ENCODE measurements at regions not wholly inside any gene's neighbourhood (a gene's known extent, or its start where the extent isn't known, plus 50 kb on each side); places are given as distances from the start of the nearest gene placed in this dataset.
"Not testable (repeated sequence)": the region's sequence is repeated elsewhere in the genome, so short reads cannot be mapped to it uniquely, and the experiment has no call there.

DNA sequence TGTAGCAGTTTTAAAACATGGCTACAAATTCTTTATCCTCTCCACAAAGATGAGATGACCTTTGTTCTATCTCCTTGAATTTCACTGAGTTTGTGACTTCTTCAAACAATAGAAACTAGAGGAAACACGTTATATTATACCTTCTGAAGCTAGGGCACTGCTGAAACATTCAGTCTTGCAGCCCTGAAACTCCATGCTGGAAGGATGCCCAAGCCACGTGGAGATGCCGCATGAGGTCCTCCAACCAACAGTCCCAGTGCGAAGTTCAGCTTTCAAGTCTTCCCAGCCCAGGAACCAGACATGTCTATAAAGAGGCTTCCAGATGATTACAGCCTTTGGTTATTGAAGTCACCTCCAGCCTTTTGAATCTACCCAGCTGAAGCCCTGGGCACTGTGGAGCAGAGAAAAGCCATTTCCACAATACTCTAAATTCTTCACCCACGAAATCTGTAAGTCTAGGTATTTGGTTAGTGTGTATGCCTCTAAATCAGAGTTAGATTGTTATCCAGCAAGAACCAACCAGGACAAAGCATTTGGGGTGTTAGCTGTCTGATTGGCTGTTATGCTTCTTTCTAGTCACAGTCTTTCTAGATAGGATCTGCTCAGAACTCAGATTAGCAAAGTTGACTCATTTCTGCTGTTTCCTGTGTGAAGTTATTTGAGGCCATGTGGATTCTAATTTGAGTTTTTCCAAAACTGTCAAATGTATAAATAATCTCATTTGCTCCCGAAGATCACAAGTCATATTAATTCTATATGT, 186.5 kb upstream of the TMEM72 start:
- in situ Hi-C loops (cut with MboI; ENCODE audit: low pct_unique_long_range_greater_than_20kb in 2 of 9, low sequenced_read_pairs in 9 of 9, unreplicated experiment in 9 of 9) = no loop called here
- peak in 3 of 8 experiments; percentile 52 to 79 (median 75) for ATAC-seq (replicated peaks in 6 of 8)
- Histone ChIP-seq H3K4me1 (replicated peaks in 1 of 2) (no peaks in the 10 kb centered on the region), H3K27ac (no peak overlapping the region), H3K4me3 (no peak overlapping the region)
- WGBS, 10 experiments = 19 to 93% (median 63%) methylated on average over 2 to 6 of the region's 6 CpGs; no CpG with 5 or more reads in 1 of the 10 experiments

DNA sequence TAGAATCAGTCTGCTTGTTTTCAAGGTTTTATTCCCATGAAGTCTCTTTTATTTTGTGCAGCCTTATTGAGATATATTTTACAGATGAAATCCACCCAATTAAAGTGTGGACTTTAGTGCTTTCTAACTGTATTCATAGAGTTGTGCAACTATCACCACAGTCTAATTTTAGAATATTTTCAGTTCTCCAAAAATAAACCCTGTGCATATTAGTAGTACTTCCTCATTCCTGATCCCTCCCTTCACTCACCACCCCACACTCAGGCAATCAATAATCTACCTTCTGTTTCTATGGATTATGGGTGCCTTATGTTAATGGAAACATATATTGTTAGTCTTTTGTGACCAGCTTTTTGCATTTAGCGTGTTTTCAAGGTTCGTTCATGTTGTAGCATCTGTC, 185.7 kb upstream of the TMEM72 start:
- peak in 3 of 8 experiments; percentile 86 to 92 (median 89) for ATAC-seq (replicated peaks in 6 of 8)
- H3K27ac ChIP-seq = no peak overlapping the region

DNA sequence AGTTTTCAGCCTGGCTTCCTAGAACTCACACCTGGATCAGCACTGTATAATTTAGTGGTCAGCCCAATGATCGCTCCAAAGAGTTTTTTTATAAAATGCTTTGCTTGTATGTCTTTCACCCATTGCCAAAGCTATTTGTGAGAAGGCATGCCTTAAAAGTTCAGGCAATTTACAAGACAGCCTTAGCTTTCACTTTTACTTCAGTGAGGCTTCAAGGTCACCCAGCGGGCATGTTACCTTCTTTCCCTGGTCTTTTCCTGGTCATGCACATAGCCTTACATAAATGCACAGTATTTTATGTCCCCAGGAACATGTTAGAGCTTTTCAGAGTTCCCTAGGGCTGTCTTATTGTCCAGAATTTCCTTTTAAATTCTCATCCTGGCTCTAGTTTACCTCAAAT, 179.9 kb upstream of the TMEM72 start:
- in situ Hi-C loops (cut with MboI; ENCODE audit: low pct_unique_long_range_greater_than_20kb in 2 of 9, low sequenced_read_pairs in 9 of 9, unreplicated experiment in 9 of 9) = no loop called here
- H3K4me3 ChIP-seq = no peak overlapping the region
- H3K4me1 ChIP-seq (replicated peaks in 1 of 2) = no peaks in the 10 kb centered on the region
- H3K27ac ChIP-seq = no peak overlapping the region
- ATAC-seq (replicated peaks in 6 of 8) = peak in 1 of 8 experiments; percentile 41
- WGBS, 10 experiments = 92 to 100% (median 100%) methylated on average over 1 to 2 of the region's 2 CpGs

More for the DNA sequence above, 185.7 kb upstream of the TMEM72 start:
- in situ Hi-C loops (cut with MboI; ENCODE audit: low pct_unique_long_range_greater_than_20kb in 2 of 9, low sequenced_read_pairs in 9 of 9, unreplicated experiment in 9 of 9) = no loop called here
- WGBS, 10 experiments = 0 to 94% (median 80%) methylated on average over 1 to 2 of the region's 2 CpGs; no CpG with 5 or more reads in 3 of the 10 experiments
- no peak overlapping the region for H3K4me3 ChIP-seq
- no peaks in the 10 kb centered on the region for H3K4me1 ChIP-seq (replicated peaks in 1 of 2)

DNA sequence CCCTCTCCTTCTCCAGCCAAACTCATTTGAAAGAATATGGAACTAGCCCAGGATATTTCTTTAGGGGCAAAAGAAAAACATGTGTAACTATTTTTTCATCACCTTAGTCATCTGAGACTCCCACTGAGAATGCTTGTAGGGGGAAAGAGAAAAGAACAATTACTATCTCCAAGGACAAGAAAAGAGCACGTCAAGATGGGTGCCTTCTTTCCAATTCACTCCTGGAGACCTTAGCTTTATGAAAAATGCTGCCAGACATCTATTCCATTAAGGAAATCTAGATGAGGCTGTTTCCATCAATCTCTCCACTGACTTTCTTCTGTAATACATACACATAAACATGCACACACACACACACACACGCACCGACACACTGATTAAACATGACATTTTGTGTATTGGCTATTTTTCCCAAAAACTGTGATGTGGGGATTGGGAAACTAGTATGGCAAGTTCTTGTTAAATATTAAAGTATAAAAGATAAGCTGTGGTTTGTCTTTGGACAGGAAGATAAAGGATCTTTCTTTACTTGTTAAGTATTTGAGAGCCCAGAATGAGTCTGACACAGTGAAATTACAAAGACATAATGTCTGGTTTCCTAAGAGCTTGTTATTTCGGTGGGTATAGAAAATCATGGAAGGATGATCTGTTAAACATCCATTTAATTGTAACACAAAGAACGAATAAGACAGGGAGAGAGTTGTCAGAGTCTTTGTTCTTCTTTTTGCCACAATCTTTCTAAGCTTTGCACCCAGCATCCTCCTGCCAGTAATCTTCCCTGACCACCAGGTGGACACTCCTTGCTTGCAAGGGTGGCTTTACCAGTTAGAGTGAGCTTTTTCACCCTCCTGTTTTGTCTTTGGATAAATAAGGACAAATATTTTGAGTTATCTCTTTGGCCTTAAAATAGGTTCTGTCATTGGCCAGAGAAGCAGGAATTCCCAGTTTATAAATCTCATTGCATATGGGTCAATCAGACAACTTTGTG, 177.3 kb upstream of the TMEM72 start:
- in situ Hi-C loops (cut with MboI; ENCODE audit: low pct_unique_long_range_greater_than_20kb in 2 of 9, low sequenced_read_pairs in 9 of 9, unreplicated experiment in 9 of 9) = no loop called here
- ATAC-seq (replicated peaks in 6 of 8) = peak in 2 of 8 experiments; percentile 38 to 48
- Histone ChIP-seq H3K4me1 (replicated peaks in 1 of 2) (no peaks in the 10 kb centered on the region), H3K27ac (no peak overlapping the region), H3K4me3 (no peak overlapping the region)
- WGBS, 10 experiments = 58 to 81% (median 71%) methylated on average over 1 to 5 of the region's 5 CpGs; no CpG with 5 or more reads in 2 of the 10 experiments

DNA sequence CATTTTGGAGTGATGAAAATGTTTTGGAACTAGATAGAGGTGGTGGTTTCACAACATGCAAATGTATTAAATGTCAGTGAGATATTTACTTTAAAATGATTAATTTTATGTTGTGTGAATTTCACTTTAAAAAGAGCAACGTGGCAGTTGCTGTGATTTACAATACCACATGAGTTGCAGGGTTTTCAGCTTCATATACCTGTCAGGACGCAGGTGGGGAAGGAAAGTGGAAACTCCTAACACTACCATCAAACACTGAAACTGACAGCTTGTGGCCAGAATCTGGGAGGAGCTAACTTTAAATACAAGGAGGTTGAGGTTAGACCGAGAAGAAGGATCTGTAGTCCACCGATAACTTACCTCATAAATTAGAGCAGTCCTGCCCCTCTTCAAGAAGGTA, 168.9 kb upstream of the TMEM72 start:
- in situ Hi-C loops (cut with MboI; ENCODE audit: low pct_unique_long_range_greater_than_20kb in 2 of 9, low sequenced_read_pairs in 9 of 9, unreplicated experiment in 9 of 9) = no loop called here
- 58 to 89% (median 75%) methylated on average over 2 to 4 of the region's 4 CpGs; no CpG with 5 or more reads in 1 of the 10 experiments for WGBS, 10 experiments
- Histone ChIP-seq H3K4me1 (replicated peaks in 1 of 2) (no peaks in the 10 kb centered on the region), H3K27ac (no peak overlapping the region), H3K4me3 (no peak overlapping the region)
- no peak for ATAC-seq (replicated peaks in 6 of 8)

DNA sequence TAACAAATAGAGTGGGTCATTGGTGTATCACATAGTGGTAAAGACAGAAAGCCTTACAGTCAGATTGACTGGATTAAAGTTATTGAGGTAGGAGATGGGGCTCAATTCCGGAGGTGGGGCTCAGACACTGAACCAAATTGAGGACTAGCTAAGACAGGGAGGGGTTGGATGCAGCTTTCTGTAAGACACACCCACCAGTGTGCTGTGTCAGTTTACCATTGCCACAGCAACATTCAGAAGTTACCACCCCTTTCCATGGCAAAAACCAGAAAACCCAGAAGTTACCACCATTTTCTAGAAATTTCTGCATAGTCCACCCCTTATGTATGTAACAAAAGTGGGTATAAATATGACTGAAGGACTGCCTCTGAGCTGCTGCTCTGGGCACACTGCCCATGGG, 167.6 kb upstream of the TMEM72 start:
- H3K4me1 ChIP-seq (replicated peaks in 1 of 2) = no peaks in the 10 kb centered on the region
- no peak overlapping the region for H3K4me3 ChIP-seq
- no peak overlapping the region for H3K27ac ChIP-seq
- in situ Hi-C loops (cut with MboI; ENCODE audit: low pct_unique_long_range_greater_than_20kb in 2 of 9, low sequenced_read_pairs in 9 of 9, unreplicated experiment in 9 of 9) = no loop called here
- 44 to 100% (median 83%) methylated on average over 1 of the region's 1 CpG; no CpG with 5 or more reads in 6 of the 10 experiments for WGBS, 10 experiments
- peak in 2 of 8 experiments; percentile 94 for ATAC-seq (replicated peaks in 6 of 8)

DNA sequence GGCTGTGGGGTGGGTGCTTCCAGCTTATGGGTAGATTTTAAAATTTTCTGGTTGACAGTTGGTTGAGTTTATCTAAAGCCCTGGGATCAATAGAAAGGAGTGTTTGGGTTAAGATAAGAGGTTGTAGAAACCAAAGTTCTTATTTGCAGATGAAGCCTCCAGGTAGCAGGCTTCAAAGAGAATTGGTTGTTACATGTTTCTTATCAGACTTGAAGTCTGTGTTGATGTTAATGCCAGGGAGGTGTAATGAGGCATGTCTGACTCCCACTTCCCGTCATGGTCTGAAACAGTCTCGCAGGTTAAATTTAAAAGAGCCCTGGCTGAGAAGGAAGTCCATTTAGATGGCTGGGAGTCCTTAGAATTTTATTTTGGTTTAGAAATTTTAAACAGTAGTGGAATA, 165.2 kb upstream of the TMEM72 start:
- WGBS, 10 experiments = 76 to 100% (median 83%) methylated on average over 1 to 2 of the region's 2 CpGs; no CpG with 5 or more reads in 1 of the 10 experiments
- no peak for ATAC-seq (replicated peaks in 6 of 8)
- in situ Hi-C loops (cut with MboI; ENCODE audit: low pct_unique_long_range_greater_than_20kb in 2 of 9, low sequenced_read_pairs in 9 of 9, unreplicated experiment in 9 of 9) = no loop called here

DNA sequence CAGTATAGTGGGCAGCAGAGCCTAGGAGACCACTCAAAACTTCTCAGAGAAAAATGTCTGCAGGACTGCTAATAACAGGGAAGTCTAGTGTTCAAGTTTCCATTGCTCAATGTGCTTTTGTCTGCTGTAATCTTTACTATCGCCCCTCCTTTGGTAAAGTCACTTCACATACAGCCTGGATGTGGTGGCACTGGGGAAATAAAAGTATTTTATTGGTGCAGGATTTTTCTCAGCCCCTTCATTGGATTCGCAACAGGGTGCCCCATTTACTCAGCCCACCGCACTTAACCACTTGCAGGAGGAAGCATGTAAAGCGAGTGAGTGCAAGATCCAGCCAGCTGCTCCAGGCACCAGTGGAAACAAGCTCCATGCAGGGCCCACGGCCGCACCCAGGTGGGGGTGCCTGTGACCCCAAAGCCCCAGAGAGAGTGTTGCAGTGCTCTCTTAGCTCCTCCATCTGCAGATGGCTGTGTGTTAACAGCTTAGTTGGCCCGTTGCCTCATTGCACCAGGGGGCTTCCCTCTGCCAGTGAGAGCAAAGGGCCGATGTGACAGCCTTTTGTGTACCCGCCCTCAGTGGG, 163.5 kb upstream of the TMEM72 start:
- 75 to 100% (median 100%) methylated on average over 1 to 9 of the region's 9 CpGs; no CpG with 5 or more reads in 2 of the 10 experiments for WGBS, 10 experiments
- in situ Hi-C loops (cut with MboI; ENCODE audit: low pct_unique_long_range_greater_than_20kb in 2 of 9, low sequenced_read_pairs in 9 of 9, unreplicated experiment in 9 of 9) = no loop called here

More for the DNA sequence above, 165.2 kb upstream of the TMEM72 start:
- no peaks in the 10 kb centered on the region for H3K4me1 ChIP-seq (replicated peaks in 1 of 2)
- H3K4me3 ChIP-seq = no peak overlapping the region
- H3K27ac ChIP-seq = no peak overlapping the region

DNA sequence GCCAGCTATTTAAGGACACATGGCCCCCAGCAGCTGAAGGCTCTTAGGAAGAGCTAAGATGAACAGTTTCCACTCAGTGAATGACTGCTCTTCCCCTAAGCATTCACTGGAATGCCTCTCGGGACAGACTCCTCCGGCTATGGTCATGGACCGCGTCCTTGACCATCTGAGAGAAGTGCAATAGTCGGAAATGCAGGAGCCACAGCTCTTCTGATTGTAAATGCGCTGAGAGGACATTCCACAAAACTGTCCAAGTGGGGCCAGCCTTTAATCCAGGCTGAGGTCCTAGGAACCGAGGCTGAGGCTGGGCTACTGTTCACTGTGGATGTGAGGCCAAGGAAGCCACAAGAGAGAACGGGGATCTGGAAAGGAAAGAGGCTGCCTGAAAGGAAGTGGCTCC, 162.0 kb upstream of the TMEM72 start:
- 60 to 100% (median 100%) methylated on average over 1 to 5 of the region's 8 CpGs; no CpG with 5 or more reads in 1 of the 10 experiments for WGBS, 10 experiments
- ATAC-seq (replicated peaks in 6 of 8) = no peak

More for the DNA sequence above, 163.5 kb upstream of the TMEM72 start:
- ATAC-seq (replicated peaks in 6 of 8) = no peak
- Histone ChIP-seq H3K4me3 (no peak overlapping the region), H3K4me1 (replicated peaks in 1 of 2) (no peaks in the 10 kb centered on the region), H3K27ac (no peak overlapping the region)

DNA sequence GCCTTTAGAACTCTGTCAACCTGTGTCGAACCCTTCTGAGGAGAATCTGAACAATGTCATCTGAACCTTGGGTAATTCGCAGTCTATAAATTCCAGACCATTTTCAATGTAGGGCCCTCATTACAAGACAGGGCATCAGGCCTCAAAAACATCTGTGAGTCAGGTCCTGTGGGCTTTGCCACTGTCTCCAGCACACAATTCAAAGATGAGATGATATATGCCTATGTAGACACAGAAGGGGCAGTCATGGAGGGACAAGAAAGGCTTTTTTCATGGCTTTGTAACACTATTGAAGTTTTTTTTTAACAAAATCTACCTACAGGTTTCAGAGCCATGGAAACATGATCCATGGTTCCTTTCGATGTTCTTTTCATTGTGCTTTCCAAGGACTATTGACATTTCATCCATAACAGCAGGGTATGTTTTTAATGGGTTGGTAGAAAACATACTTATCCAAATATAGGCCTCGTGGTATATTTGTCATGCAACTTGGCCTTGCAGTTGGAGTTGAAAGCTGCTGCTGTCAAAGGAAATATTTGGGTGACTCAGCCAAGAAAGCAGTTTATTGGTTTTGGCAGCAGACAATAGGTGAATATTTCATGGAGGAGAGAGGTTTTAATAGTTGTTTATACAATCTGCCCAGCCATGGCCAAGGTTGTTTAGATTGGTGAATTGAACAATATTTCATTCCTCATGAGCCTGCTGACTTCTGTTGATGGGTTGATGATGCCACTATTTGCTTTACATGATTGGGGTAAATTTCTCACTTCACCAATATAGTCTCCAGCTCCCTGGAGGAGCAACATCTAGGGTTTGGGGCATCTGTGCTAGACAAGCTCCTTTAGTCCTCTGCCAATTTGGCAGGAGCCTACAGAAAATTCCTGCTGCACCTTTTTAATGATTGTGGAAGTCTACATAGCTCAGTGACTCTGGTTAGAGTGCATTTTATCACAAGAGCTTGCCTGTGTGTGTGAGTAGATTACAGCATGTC, 158.4 kb upstream of the TMEM72 start:
- in situ Hi-C loops (cut with MboI; ENCODE audit: low pct_unique_long_range_greater_than_20kb in 2 of 9, low sequenced_read_pairs in 9 of 9, unreplicated experiment in 9 of 9) = no loop called here
- Histone ChIP-seq H3K27ac (no peak overlapping the region), H3K4me1 (replicated peaks in 1 of 2) (no peaks in the 10 kb centered on the region), H3K4me3 (no peak overlapping the region)
- peak in 5 of 8 experiments; percentile 15 to 72 (median 50) for ATAC-seq (replicated peaks in 6 of 8)
- 0 to 81% (median 64%) methylated on average over 1 to 4 of the region's 4 CpGs; no CpG with 5 or more reads in 1 of the 10 experiments for WGBS, 10 experiments

More for the DNA sequence above, 162.0 kb upstream of the TMEM72 start:
- in situ Hi-C loops (cut with MboI; ENCODE audit: low pct_unique_long_range_greater_than_20kb in 2 of 9, low sequenced_read_pairs in 9 of 9, unreplicated experiment in 9 of 9) = no loop called here
- H3K4me3 ChIP-seq = no peak overlapping the region
- no peak overlapping the region for H3K27ac ChIP-seq
- H3K4me1 ChIP-seq (replicated peaks in 1 of 2) = no peaks in the 10 kb centered on the region

DNA sequence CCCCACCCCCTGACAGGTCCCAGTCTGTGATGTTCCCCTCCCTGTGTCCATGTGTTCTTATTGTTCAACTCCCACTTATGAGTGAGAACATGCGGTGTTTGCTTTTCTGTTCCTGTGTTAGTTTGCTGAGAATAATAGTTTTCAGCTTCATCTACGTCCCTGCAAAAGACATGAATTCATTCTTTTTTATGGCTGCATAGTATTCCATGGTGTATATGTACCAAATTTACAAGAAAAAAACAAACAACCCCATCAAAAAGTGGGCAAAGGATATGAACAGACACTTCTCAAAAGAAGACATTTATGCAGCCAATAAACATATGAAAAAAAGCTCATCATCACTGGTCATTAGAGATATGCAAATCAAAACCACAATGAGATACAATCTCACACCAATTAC, 156.8 kb upstream of the TMEM72 start:
- H3K4me1 ChIP-seq (replicated peaks in 1 of 2); in situ Hi-C loops (cut with MboI; ENCODE audit: low pct_unique_long_range_greater_than_20kb in 2 of 9, low sequenced_read_pairs in 9 of 9, unreplicated experiment in 9 of 9); H3K27ac ChIP-seq; ATAC-seq (replicated peaks in 6 of 8); H3K4me3 ChIP-seq: not testable (repeated sequence)
- WGBS, 10 experiments = 29 to 100% methylated on average over 1 of the region's 2 CpGs; no CpG with 5 or more reads in 8 of the 10 experiments

DNA sequence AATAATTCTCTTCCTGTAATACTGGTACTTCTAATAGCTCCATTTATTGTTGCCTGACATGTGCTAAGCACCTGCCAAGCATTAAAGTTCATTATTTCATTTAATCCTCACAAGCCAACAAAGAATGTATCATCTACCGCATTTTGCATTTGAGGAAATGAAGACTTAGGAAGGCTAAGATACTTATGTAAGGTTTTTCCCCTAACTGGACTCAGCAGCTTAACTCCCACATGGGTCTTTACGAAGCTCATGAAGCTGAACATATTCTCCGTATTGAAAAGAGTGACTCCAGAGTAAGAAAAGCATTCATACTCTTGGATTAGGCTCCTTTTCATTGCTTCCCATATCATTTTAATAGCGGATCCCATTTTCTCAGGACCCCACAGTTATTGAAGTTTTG, 155.7 kb upstream of the TMEM72 start:
- H3K4me1 ChIP-seq (replicated peaks in 1 of 2) = no peaks in the 10 kb centered on the region
- 14 to 95% (median 80%) methylated on average over 1 to 4 of the region's 4 CpGs; no CpG with 5 or more reads in 3 of the 10 experiments for WGBS, 10 experiments
- H3K4me3 ChIP-seq = no peak overlapping the region
- peak in 2 of 8 experiments; percentile 12 to 22 for ATAC-seq (replicated peaks in 6 of 8)
- in situ Hi-C loops (cut with MboI; ENCODE audit: low pct_unique_long_range_greater_than_20kb in 2 of 9, low sequenced_read_pairs in 9 of 9, unreplicated experiment in 9 of 9) = no loop called here
- H3K27ac ChIP-seq = no peak overlapping the region

Measured in motor neuron (in vitro differentiated cells).